NT2/D1 (cell line): ENCODE measurements at regions not wholly inside any gene's neighbourhood (a gene's known extent, or its start where the extent isn't known, plus 50 kb on each side); places are given as distances from the start of the nearest gene placed in this dataset.

Experiments used
- SUZ12 ChIP-seq: IDR thresholded peaks from 2 replicates; pipeline ENCODE4 v1.6.1; 2011; ENCODE audit not compliant: insufficient read length, insufficient read depth; ENCODE audit errors: extremely low read depth
- YY1 ChIP-seq: IDR thresholded peaks from 2 replicates; pipeline ENCODE4 v1.6.1; 2011; ENCODE audit not compliant: insufficient read length, insufficient read depth
- ZNF274 ChIP-seq: IDR thresholded peaks from 2 replicates; pipeline ENCODE4 v1.6.1; 2011; ENCODE audit warnings: mild to moderate bottlenecking, low read depth, low read length

GRCh38 chr1:87928623-87929022 is 599.9 kb downstream of the LMO4 start:
- TF ChIP-seq ZNF274 (no peak), SUZ12 (no peak), YY1 (no peak)
